NCI-H345 treated with DMSO at 0.1 percent for 48 hours (cell line): ENCODE measurements at regions not wholly inside any gene's neighbourhood (a gene's known extent, or its start where the extent isn't known, plus 50 kb on each side); places are given as distances from the start of the nearest gene placed in this dataset.
"Not testable (repeated sequence)": the region's sequence is repeated elsewhere in the genome, so short reads cannot be mapped to it uniquely, and the experiment has no call there.

Experiments
- DNase-seq: peaks from one replicate; lab custom pipeline; 2025; ENCODE audit not compliant: unreplicated experiment; lab: John Stamatoyannopoulos, UW

DNA sequence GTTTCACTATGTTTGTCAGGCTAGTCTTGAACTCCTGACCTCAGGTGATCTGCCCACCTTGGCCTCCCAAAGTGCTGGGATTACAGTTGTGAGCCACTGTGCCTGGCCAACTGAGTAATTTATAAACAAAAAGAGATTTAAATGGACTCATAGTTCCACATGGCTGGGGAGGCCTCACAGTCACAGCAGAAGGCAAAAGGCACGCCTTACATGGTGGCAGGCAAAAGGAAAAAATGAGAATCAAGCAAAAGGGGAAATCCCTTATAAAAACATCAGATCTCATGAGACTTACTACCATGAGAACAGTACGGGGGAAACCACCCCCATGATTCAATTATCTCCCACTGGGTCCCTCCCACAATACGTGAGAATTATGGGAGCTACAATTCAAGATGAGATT lies 73.2 kb upstream of the TIAM1 start:
- not testable (repeated sequence) for DNase-seq

DNA sequence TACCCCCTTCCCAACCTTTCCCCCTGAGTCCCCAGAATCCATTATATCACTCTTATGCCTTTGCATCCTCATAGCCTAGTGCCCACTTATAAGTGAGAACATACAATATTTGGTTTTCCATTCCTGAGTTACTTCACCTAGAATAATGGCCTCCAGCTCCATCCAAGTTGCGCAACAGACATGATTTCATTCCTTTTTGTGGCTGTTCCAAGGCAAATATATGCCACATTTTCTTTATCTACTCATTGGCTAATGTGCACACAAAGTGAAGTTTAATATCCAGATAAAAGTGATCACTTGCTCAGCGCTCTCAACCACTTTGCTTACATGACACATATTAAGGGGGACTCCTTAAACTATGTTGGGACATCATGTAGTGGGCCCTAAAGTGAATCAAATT lies 72.4 kb upstream of the TIAM1 start:
- no peak for DNase-seq

DNA sequence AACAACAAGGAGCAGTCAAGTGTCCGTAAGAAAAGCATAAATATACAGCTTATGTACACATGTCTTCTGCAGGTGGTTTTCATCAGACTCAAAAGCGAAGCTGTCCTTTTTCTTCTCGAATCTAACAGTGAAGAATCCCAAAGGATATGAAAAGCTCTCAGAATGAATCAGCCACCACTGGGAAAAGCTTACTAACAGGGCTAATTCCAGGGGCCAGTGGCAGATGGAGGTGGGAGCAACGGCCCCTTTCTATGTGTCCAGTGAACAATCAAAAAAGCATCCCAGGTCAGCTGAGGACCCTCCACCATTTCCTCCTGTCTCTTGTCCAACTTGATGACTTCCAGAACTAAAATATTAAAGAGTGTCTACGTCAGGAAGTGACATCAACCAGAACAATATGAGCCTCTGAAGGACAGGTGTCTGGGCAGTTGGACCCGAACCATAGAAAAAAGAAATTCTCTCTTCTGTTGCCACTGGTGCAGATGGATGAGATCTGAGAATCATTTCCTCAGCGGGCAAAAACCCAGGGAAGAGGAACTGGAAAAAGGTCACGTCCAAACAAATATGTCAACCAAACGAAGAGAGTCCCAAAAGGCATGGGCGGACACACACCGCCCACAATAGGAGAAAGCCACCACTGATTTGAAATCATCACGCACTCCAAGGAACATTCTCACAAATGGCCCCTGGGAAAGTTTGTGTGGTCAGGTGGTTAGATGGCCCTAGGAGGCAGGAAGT lies 70.4 kb upstream of the TIAM1 start:
- no peak for DNase-seq

DNA sequence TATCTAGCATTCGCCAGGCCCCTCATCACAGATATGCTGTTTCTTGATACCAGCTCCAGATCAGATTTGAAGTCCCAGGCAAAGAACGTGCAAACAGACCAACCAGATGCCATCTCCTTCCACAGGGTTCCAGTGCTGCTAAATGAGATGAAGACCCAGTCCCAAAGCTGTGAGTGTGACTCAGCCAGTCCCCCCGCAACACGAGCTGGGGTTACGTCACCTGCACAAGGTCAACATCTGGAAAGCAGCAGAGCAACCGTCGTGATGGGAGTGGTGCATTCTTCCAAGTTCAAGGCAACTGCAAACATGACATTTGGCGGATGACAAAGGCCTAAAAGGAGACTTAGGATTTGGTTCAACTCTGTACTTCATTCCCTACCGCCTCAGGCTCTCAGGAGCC lies 69.6 kb upstream of the TIAM1 start:
- DNase-seq = no peak

DNA sequence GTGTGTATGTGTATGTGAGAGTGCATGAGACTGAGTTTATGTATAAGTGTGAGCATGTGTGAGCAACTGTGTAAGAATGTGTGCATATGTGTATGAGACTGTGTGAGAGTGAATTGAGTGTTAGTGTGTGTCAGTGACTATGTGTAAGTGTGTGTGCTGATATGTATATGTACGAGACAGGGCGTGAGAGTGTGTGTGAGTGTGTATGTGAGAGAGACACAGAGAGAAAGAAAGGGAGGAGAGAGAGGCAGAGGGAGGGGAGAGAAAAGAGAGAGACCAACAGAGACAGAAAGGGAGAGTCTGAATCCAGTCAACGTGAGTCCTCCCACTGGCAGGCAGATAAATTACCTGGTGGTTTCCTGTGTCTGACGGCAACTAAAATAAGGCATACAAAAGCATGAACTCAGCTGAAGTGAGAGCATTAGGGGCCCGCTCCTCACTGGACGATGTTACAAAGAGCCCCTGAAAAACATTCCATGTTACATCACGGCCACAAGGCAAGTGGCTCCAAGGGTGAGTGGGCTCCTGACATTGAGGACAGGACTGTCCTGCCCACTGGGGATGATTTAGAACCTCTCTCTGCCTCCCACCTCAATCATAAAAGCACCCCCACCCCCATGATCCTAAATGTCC lies 66.6 kb upstream of the TIAM1 start:
- no peak for DNase-seq

DNA sequence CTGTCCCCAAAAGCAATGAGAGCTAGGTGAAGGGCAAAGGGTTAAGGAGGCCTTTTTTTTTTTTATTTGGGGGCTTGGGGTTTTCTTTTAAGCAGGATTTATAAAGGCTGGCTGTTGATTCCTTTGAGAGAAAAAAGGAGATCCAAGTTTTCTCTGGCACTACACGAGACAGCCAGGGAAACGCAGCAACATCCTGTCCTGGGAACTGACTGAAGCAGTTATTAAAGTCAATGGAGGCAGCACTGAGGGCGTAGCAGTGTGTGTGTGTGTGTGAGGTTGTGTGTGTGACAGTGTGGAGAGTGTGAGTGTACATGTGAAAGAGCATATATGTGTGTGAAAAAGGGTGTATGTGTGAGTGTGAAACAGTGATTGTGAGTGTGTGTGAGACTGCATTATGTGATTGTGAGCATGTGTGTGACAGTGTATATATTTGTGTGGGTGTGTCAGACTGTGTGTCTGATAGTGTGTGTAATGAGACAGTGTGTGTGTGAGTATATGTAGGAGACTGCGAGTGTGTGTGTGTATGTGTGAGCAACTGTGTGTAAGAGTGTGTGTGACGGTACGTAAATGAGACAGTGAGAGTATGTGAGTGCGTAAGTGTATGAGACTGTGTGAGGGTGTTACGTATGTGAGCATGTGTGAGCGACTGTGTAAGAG lies 65.9 kb upstream of the TIAM1 start:
- no peak for DNase-seq

DNA sequence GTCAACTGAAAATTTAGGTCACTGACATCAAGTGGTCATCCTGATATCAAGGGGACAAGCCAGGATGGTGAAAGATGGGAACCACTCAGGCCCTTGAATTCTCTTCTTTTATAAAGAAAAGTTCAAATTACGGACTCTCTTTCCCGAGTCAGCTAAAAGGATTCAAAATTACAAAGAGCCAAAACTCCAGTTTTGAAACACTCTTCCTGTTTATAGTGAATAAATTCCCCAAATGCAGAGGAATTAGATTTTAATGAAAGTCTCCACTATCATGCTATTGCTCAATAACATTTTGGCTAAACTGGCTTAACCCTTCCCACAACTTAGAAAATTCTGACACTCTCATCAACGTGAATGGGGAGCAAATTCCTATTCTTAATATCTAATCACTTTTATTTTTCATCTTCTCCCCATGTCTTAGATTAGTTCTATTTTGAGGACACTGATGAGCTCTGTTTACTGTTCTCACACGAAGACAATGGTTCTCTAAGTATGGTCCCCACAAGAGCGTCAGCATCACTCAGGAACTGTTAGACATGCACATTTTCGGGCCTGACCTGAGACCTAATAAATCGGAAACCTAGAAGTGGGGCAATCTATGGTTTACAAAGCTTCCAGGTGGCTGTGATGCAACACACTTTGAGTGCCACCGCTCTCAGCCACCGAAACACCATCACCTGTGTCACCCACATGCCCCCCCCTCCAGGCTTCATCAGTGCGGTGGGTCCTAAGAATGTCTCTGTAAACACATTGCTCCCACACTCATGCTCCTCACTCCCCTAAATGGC lies 64.4 kb upstream of the TIAM1 start:
- no peak for DNase-seq

DNA sequence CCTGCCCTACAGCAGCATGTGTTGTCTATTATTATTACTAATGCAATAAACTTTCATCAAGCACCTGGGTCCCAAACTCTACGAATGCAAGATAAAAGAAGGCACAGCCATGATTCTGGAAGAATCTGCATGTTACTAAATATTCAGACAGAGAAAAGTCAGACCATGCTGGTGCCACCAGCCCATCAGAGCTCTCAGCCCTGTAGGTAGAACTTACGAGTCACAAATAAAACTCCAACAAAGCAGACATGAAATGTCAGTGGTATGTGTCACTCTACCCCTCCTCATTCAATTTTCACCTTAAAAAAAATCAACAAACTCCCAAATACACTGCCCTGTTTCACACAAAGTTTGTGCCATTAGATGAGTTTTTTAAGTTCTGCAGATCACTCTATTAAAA lies 62.4 kb upstream of the TIAM1 start:
- DNase-seq = no peak

DNA sequence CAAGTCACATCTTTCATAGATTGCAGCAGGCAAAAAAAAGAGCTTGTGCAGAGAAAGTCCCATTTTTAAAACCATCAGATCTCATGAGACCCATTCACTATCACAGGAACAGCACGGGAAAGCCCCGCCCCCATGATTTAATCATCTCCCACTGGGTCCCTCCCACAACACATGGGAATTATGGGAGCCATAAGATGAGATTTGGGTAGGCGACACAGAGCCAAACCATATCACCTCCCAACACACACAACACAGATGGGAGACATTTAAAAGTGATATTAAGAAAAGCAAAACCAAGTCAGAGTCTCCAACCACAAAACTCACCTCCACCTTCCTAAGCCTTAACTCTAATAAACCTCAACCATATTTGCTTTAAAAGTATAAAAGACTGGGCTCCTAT lies 61.5 kb upstream of the TIAM1 start:
- DNase-seq = no peak

DNA sequence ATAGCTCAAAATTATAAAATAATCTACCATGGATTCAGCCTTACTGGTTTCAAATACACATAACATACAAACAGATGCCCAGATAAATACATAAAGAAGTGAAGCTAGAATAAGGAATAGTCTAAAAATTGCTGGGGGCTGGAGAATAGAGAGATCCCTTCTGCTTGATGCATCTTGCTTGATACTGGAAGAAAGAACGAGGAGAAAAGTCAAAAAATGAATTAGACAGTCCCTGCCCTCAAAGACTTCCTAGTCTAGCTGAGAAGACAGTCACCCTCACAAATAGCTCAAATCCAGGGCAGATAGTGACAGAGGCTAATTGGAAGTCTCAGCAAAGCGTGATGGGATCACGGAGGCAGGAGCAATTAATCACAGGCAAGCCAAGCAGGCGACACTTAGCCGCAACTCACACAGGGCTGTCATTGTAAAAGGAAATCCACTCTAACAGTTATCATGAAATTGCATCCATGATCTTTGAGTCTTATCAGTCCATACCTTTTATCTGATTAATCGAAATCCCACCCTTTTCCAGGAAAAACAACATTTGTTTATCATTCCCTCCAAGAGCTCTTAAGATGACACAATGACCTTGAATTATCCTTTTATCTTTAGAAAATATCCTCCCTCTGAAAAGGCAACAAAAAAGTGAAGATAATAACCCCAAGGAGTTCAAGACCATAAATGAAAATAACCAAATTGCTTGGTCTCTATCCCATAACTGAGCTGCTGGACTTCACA lies 59.7 kb upstream of the TIAM1 start:
- DNase-seq = no peak

DNA sequence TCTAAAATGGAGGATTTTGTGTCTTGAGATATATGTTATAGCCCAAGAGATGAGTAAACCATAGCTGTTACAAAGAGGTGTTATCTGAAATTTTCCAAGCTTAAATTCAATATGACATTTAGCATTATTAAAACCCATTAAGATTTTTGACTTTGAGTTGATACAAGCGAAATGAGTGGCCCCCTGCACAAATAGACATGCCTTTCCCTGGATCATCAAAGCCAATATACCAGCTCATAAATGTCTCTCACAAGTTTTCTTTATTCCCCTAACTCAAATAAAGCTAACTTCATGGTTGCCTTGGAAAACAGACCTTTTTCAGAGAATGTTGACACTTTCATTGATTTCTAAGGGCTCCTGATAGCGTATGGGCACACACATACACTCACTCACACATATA lies 55.5 kb upstream of the TIAM1 start:
- DNase-seq = no peak

DNA sequence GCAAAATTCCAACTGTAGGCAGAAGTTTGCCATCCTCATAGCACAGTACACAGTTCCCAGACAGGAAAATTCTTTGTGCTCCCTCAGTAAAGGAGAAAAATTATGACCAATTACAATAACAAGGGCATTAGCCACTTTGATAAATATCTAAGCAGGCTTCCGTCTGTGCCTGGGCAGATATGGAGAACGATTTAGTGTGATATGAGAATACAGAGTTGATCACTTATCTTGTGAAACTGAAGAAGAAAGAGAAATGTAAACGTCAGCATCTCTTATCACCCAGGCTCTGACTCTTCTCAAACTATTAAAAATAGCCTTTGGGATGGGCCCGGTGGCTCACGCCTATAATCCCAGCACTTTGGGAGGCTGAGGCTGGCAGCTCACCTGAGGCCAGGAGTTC lies 54.5 kb upstream of the TIAM1 start:
- DNase-seq = no peak

DNA sequence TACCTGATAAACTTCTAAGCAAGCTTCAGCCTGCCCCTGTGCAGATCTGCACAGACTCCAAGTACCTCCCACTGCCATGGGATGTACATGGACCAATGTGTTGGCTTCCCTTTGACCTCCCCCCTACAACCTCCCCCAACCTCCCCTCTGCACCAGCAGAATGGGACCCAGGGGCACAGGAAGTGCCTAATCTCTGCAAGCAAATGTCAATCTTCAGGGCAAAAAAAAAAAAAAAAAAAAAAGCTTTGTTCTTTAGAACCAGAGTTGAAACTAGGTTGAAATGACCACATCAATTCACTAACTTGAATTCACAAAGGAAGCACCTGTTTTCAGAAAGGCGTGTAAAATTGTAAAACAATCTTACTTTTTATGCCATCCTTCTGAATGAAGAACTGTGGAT lies 53.9 kb upstream of the TIAM1 start:
- DNase-seq = no peak

DNA sequence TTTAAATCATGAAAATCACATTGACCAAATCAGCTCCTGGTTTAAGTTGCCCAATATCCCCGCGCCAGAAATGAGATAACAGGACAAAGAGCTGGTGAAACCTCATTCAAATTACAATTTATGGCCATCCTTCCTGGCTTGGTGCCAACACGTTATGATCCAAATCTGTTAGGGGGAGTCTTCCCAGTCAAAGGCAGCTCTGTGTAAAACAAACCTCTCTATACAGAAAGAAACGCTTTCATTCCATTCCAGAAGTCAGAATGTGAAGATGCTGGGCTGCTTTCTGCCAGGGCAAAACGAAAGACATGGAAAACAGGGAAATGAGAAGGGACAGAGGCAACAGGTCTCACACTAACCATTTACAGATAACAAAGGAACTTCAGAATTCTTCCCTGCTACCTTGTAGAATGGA lies 53.5 kb upstream of the TIAM1 start:
- DNase-seq = no peak

DNA sequence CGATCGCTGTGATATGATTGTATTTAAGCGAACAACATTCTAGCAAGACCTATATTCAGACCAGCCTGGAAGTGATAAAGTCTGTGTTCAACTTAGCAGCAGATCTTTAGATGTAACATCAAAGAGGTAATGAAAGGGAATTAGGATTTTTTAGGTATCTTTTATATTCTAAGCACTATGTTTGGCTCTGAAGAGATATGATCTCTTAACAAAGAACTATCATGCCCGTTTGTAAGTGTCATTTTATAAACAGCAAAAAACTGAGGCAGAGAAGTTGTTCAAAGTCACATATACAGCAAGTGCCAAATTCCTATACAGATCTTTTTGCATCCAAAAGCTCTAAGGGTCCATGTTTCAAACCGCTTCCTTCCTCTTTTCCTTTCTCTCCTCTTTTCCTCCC lies 53.0 kb upstream of the TIAM1 start:
- no peak for DNase-seq

DNA sequence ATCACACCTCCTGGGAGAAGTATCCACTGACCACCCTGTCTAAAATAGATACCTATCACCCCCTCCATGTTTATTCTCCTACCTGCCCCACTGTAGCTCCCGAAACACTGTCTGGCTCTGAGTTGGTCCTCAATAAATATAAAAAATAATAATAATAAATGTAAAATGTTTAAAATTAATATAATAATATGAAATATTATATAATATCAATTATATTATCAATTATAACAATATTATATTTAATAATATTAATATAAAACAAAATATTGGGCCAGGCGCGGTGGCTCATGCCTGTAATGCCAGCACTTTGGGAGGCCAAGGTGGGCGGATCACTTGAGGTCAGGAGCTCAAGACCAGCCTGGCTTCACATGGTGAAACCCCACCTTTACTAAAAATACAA lies 52.3 kb upstream of the TIAM1 start:
- no peak for DNase-seq

DNA sequence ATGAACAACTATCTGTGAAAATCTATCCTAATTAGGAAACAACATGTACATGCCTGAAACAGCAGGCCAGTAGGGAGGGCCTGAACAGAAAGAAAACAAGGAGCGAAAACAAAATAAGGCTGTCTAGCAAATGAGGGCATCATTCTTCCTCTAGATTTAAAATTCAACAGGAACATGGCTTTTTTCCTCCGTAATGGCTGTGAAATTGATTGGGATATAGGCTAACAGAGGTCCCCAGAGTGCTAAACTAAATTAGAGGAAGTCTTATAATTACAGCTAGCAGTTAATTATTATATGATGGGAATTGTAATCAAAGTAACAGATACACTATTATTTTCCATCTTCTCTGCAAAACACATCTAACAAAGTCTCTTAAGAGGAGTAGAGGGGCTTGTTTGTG lies 51.7 kb upstream of the TIAM1 start:
- no peak for DNase-seq

DNA sequence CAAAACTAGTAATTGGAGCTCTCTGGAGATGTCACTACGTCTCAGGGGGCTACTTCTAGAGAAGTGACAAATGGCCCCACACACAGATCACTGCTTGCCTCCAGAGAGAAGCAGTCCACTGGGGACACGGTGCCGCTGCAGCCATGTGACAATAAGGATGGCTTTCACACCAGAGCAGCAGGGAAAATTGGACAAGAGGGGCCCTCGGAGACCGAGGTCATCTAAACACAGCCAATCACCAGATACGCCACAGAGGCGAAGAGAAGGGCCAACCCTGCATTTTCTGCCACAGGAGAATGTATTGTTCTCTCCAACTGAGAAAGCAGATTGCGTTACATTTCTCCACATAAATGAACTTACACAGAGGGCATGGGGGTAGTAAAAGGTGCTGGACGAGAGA lies 51.2 kb upstream of the TIAM1 start:
- DNase-seq = no peak

DNA sequence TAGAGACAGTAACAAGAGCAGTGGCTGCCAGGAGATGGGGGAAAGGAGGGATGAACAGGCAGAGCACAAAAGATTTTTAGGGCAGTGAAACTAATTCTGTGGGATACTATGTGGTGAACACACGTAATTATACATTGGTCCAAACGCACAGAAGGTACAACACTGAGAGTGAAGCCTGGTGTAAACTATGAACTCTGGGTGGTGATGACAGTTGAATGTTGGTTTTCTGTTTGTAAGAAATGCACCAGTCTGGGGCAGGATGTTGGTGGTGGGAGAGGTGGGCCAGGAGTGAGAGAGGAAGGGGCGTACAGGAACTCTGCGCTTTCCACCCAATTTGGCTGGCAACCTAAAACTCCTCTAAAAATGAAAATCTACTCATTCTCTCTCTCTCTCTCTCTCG lies 50.2 kb upstream of the TIAM1 start:
- DNase-seq = no peak
